GM19467 (cell line): ENCODE measurements at regions not wholly inside any gene's neighbourhood (a gene's known extent, or its start where the extent isn't known, plus 50 kb on each side); places are given as distances from the start of the nearest gene placed in this dataset.

Source experiments
- ATAC-seq: cut with Tn5 transposase; IDR thresholded peaks from one replicate; pipeline ENCODE4 v1.9.1; 2021; ENCODE audit warnings: mild to moderate bottlenecking, moderate library complexity; ENCODE audit not compliant: unreplicated experiment

DNA sequence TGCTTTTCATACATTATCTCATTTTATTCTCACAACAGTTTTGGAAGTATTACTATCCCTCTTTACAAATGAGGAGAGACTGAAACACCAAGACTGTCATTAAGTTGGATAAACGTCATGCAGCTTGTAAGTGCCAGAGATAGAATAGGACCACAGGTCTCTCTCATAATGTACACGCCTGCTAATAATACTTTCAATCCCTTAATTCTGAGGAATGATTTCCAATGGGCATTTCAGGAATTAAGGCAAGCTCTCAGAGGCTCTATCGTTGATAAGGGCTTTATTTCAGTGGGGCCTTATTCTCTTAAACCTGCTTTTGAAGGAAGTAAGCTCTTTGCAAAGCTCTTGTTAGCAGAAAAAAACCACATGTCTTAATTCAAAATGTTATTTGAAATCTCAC, 229.1 kb downstream of the NFKBIZ start:
- ATAC-seq, result no peak

GRCh38 chr3:102078854-102079808, 229.8 kb downstream of the NFKBIZ start:
- ATAC-seq, result no peak

- no peak for ATAC-seq
These were observed 230.5 kb downstream of the NFKBIZ start for GRCh38 chr3:102079809-102080197.

- ATAC-seq, result no peak
These were observed 232.4 kb downstream of the NFKBIZ start for GRCh38 chr3:102081572-102082289.

GRCh38 chr3:102083473-102083872, 234.2 kb downstream of the NFKBIZ start:
- no peak for ATAC-seq

GRCh38 chr3:102084006-102084405, 234.7 kb downstream of the NFKBIZ start:
- ATAC-seq, result no peak

DNA sequence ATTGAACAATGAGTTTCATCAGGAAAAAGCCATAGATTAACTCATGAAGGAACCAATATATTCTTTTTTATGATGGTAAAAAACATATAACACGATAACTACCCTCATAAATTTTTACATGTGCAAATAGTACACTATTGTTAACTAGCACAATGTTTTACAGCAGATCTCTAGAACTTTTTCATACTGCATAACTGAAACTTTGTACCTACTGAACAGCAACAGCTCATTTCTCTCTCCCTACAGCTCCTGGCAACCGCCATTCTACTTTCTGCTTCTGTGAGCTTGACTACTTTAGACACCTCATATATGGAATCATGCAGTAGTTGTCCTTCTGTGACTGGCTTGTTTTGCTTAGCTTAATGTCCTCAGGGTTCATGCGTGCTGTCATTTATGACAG, 235.4 kb downstream of the NFKBIZ start:
- no peak for ATAC-seq

DNA sequence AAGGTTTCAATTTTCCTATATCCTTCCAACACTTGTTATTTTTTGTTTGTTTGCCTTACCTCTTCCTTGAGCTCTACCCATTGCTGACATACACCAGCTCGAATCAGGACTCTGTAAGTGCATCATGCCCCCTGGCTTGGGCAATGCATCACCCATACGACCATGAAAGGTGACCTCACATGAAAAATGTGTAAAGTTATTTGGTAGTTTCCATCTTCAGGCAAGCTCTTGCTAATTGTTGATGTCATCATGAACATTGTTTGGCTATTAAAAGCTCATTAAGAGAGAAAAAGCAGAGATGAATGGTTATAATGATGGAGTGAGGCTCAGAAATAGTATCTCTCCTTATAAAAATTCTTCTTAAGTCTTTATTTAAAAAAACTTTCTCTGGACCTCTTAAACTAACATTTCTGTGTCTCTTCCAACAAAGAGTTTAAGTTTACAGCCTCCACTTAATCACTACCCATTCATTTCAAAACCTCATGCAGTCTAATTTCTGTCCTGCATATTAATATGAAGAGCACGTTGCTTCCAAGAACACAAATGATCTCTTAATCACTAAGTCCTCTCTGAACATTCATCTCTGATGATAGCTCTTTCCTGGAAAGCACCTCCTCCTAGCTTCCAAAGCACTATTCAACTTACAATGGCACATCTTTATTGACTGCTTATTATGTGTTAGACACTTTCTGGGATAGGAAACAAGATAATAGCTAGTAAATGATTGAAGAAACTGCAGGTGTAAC, 236.3 kb downstream of the NFKBIZ start:
- ATAC-seq, result no peak

GRCh38 chr3:102087236-102087635, 237.9 kb downstream of the NFKBIZ start:
- no peak for ATAC-seq

DNA sequence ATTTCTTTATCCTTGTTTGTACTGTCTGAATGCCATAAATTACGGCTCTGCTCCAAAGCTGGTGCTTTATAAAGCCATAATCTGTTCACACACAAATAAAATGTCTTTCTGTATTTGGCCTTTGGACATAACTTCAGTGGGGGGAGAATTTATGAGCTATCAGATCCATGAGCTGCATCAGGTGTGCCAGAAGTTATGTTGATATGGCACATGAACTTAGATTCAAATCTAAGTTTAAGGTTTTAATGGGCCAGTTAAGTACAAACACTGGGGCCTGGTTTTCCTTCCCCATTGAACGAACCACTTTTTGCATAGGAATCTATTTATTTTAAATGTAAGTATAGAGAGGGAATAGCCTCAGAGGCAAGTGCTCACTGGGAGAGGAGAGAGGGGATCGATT, 239.9 kb downstream of the NFKBIZ start:
- ATAC-seq, result no peak

- ATAC-seq, result no peak
These were observed 240.8 kb downstream of the NFKBIZ start for GRCh38 chr3:102089904-102090720.

DNA sequence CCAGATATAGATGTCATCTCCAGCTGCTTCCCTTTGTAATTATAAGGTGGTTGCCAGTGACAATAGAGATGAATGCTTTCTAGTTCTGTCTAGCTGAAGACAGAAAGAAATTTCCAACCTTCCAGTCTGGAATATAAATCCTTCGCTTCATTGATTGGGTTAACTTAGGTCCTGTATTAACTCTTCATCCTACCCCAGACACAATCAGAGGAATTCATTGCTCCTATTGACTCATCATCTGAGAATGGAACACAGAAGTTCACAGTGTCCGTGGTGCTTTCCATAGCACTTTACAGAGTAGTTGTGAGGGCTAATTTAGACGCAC, 241.4 kb downstream of the NFKBIZ start:
- no peak for ATAC-seq

DNA sequence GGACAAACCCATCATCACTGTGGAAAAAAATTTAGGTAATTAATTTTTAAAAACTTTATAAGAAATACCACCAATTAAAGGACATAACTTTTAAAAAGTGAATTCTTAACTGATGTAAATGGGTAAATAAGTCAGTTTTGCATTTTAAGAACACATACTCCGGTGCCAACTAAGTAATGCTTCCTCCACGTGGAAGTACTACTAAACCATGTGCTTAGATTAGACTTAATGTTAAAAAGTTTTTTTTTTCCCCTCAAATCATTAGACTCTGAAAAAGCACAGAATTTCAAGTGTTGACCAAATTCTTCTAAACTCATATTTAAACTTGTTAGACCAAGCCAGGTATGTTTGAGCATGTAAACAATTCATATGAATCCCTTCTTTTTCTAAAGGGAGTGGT, 242.0 kb downstream of the NFKBIZ start:
- no peak for ATAC-seq

- no peak for ATAC-seq
These were observed 243.5 kb downstream of the NFKBIZ start for GRCh38 chr3:102092617-102093466.

GRCh38 chr3:102094506-102094905, 245.2 kb downstream of the NFKBIZ start:
- no peak for ATAC-seq

DNA sequence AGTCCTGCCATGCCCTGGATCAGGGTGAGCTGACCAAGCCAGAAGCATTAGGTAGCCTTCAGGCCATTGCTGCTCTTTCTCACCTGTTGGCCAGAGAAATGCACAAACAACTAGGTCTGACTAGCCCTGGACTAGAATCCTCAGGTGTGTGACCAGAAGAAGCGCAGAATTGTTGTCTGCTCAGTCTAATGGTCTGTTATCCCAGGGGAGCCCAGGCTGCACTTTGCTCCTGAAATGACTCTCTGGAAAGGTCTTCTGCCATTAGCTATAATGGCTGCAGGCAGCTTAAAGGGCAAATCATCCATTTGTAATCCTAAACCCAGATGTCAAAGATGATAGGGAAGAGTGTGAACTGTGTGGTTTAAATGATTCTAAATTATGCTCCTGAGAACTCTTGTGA, 246.1 kb downstream of the NFKBIZ start:
- no peak for ATAC-seq

DNA sequence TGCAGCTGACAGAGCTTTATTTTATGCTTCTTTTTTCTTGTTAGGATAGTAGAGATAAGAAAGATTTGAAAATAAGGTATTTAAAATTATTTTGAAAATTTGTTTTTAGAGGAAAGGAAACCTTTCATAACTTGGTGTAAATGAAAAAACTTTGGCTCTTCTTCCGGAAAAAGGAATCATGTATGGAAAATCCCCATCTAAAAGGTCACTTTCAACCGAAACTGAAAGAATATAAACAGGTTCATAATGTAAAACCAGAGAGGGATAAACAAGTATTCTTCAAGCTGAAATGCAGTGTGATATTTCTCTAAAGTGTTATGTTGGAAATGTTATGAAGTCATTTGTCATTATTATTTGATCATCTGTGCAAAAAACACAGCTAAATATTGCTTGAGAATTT, 246.8 kb downstream of the NFKBIZ start:
- no peak for ATAC-seq

GRCh38 chr3:102098130-102098885, 249.0 kb downstream of the NFKBIZ start:
- ATAC-seq, result no peak

DNA sequence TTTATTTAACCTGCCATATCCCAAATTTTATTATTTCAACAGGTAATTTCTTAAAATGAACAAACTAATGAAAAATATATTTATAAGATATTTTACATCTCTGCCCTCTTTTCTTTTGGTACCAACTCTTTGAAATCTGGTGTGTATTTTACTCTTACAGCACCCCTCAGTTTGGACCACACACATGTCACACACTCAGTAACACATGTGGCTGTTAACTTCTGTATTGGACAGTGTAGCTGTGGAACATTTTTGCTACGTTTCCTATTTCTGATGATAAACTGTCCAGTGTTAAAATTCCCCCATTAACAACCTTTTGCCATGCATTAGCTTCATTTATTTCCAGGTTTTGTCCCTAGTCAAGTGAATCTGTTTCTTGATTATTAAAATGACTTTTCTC, 250.6 kb downstream of the NFKBIZ start:
- ATAC-seq, result no peak
